Stimulated activated naive CD8-positive, alpha-beta T cell treated with anti-CD3 and anti-CD28 coated beads, Interleukin-15, Interleukin-2, amounts not matched to agents 100 ng/mL and 50 ng/mL, for 24 hours (primary cell): ENCODE measurements at regions not wholly inside any gene's neighbourhood (a gene's known extent, or its start where the extent isn't known, plus 50 kb on each side); places are given as distances from the start of the nearest gene placed in this dataset.
"Not testable (repeated sequence)": the region's sequence is repeated elsewhere in the genome, so short reads cannot be mapped to it uniquely, and the experiment has no call there.

Source experiments
- H3K27ac Mint-ChIP-seq: one replicate; pipeline ENCODE4 v1.8.0; 2021; ENCODE audit warnings: mild to moderate bottlenecking, mixed read lengths
- H3K27me3 Mint-ChIP-seq: one replicate; pipeline ENCODE4 v1.8.0; 2021; ENCODE audit warnings: mixed read lengths
- H3K36me3 Mint-ChIP-seq: one replicate; pipeline ENCODE4 v1.8.0; 2021; ENCODE audit warnings: low read depth, mixed read lengths
- H3K4me1 Mint-ChIP-seq: one replicate; pipeline ENCODE4 v1.8.0; 2021; ENCODE audit warnings: low read depth, mixed read lengths
- H3K4me3 Mint-ChIP-seq: one replicate; pipeline ENCODE4 v1.8.0; 2021; ENCODE audit warnings: mild to moderate bottlenecking, mixed read lengths
- H3K9me3 Mint-ChIP-seq: one replicate; pipeline ENCODE4 v1.8.0; 2021; ENCODE audit warnings: mixed read lengths

DNA sequence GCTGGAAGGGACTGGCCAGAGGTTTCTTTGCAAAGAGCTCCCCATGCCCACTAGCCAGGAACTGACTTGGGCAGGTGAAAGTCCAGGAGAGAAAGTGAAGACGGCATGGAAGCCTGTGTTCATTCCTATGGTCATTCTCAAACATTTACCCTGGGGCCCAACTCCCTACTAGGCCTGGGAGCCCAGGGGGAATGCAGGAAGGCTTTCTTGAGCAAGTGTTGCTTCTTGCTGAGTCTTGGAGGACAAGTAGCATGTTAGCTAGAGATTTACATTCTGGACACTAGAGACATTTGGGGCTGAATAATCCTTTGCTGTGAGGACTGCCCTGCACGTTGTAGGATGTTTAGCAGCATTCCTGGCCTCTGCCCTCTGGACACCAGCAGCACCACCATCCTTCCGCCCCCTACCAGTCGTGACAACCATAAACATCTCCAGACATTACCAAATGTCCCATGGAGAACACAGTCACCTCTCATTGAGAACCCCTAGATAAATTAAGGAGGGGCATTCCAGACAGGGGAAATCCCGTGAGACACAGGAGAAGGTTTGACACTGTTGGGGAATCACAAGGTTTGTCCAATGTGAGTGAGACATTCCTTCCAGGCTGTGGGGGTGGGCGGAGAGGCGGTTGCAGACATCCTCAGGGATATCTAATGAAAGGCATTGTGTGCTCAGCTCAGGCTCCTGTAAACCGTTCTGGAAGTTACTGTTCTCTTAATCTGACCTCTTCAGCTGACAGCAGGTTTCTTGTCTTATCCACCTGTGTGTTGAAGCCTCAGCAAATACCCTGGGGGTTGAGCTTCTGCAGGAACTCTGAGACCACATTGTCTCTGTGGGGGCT lies 236.2 kb downstream of the TLE3 start:
- Mint-ChIP-seq H3K4me1 (peaks cover 30% of the 10 kb centered on the region), H3K27ac (peak overlapping the region; percentile 1), H3K9me3 (no peaks in the 10 kb centered on the region), H3K4me3 (no peak overlapping the region), H3K36me3 (no peaks in the 10 kb centered on the region), H3K27me3 (peaks cover 12% of the 10 kb centered on the region)

DNA sequence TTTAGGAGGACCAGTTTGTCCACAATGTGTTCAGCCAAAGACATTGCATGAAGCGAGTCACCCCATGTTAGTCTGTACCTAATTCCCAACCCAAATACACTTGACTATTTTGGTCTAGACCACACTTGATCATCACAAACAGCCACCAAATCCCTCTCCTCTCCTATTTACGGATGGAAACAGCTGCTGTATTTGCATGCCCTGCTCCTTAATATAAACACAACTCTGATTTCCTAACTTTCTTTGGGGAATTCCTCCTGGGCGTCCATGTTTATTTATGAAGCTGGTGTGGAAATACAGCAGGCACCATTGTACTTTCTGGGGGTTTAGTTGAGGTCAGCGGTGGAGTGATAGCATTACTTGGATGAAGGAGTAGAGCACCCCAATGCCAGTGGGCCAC lies 235.2 kb downstream of the TLE3 start:
- Mint-ChIP-seq H3K27me3 (peaks cover 12% of the 10 kb centered on the region), H3K4me3 (no peak overlapping the region), H3K4me1 (peaks cover 23% of the 10 kb centered on the region), H3K36me3 (no peaks in the 10 kb centered on the region), H3K9me3 (no peaks in the 10 kb centered on the region), H3K27ac (no peak overlapping the region)

DNA sequence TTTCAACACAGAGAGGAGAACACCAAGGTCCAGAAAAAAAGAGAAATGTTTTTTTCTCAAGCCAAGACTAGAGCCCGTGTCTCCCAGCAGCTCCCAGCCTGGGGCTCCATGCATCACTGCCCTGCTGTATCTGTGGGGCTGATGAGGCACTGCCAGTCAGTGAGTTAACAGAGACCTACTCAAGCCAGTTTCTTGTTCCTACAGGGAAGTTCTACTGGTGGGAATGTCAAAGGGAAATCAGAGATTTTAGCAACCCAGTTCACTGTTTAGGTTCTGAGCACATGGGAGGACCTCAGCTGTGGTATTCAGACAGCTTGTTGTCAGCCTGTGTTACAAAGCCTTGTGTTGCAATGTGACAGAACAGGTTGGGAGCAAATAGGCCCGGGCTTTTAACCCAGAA lies 234.3 kb downstream of the TLE3 start:
- Mint-ChIP-seq H3K4me3 (no peak overlapping the region), H3K27ac (no peak overlapping the region), H3K27me3 (peaks cover 12% of the 10 kb centered on the region), H3K9me3 (no peaks in the 10 kb centered on the region), H3K4me1 (peaks cover 15% of the 10 kb centered on the region), H3K36me3 (no peaks in the 10 kb centered on the region)

DNA sequence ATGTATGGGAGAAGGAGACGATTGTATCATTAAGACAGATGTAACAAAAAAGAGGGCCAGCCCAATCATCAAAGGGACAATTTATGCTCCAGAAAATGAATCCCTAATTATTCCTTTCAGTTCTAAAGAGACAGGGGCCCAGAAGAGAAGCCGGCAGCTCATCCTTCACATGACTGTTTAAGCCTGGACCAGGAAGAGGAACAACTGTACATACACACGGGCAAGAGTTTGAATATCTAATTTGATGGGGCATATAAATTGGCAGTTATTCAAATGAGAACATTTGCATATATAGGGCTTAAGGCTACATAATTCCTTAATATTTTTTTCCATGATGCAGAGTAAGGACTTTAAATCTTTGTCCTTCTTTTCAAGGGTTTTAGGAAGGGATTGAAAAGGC lies 232.3 kb downstream of the TLE3 start:
- Mint-ChIP-seq H3K4me1 (peaks cover 11% of the 10 kb centered on the region), H3K36me3 (no peaks in the 10 kb centered on the region), H3K4me3 (no peak overlapping the region), H3K27ac (no peak overlapping the region), H3K27me3 (peaks cover 10% of the 10 kb centered on the region), H3K9me3 (no peaks in the 10 kb centered on the region)

DNA sequence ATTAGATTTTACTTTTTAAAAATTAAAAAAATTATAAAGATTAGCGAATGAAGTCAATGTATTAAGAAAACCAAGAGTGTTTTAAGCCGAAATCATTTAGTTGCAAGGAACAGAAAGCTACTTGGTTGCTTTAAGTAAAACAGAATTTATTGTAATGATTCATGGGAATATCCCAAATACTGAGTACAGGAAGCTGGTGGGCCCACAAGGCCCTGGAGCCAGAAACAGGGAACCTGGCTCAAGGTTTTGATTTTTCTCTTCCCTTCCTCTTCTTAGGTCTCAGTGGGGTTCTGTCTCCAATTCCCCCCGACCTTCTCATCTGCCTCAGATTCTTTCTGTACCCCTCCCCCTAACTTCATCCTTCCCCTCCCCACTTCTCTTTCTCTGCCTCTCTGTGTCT lies 229.0 kb downstream of the TLE3 start:
- no peaks in the 10 kb centered on the region for H3K36me3 Mint-ChIP-seq
- H3K27ac Mint-ChIP-seq = peak overlapping the region; percentile 9
- no peak overlapping the region for H3K4me3 Mint-ChIP-seq
- H3K27me3 Mint-ChIP-seq = peaks cover 4% of the 10 kb centered on the region
- no peaks in the 10 kb centered on the region for H3K4me1 Mint-ChIP-seq
- H3K9me3 Mint-ChIP-seq = peaks cover 3% of the 10 kb centered on the region

DNA sequence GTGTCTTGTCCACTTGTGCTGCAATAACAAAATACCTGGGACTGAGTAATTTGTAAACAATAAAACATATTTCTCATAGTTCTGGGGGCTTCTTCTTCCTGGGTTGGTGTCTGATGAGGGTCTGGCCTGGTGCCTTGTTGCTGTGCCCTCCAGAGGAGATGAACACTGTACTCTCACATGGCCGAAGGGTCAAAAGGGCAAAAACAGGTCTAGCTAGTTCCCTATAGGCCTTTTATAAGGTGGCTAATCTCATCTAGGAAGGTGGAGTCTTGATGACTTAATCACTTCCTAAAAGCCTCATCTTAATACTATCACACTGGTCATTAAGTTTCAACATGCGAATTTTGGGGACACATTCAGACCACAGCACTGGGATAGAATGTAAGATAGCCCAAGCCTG lies 228.4 kb downstream of the TLE3 start:
- H3K27ac Mint-ChIP-seq = peak overlapping the region; percentile 9
- no peaks in the 10 kb centered on the region for H3K36me3 Mint-ChIP-seq
- peaks cover 2% of the 10 kb centered on the region for H3K27me3 Mint-ChIP-seq
- H3K9me3 Mint-ChIP-seq = peaks cover 8% of the 10 kb centered on the region
- H3K4me3 Mint-ChIP-seq = no peak overlapping the region
- H3K4me1 Mint-ChIP-seq = no peaks in the 10 kb centered on the region

DNA sequence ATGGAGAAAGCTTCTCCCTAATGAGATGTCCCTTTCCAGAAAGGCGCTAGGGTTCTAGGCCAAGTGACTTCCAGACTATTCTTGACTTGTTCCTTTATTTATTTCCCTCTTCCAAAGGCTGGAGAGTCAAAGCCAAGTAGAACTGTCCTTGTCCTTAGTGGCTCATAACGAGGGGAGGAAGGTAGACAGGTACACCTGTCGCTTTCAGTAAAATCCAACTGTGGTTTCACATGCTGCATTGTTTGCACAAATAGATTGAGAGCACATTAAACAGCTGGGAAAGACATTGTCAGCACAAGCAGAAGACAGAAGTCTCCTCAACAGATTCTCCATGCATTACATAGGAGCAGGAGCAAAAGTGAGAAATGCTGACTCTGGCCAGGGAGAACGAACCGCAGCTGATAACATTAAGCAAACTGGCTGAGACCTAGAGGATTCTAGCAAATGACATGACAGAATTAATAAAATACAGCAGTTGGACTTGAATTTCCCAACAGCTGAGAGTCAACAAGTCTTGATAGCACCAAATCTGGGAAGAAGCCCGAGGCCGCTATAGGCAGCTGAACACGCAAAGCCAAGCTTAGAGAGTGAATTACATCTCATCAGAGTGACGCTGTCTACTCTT lies 227.7 kb downstream of the TLE3 start:
- Mint-ChIP-seq H3K36me3 (no peaks in the 10 kb centered on the region), H3K9me3 (peaks cover 10% of the 10 kb centered on the region)

DNA sequence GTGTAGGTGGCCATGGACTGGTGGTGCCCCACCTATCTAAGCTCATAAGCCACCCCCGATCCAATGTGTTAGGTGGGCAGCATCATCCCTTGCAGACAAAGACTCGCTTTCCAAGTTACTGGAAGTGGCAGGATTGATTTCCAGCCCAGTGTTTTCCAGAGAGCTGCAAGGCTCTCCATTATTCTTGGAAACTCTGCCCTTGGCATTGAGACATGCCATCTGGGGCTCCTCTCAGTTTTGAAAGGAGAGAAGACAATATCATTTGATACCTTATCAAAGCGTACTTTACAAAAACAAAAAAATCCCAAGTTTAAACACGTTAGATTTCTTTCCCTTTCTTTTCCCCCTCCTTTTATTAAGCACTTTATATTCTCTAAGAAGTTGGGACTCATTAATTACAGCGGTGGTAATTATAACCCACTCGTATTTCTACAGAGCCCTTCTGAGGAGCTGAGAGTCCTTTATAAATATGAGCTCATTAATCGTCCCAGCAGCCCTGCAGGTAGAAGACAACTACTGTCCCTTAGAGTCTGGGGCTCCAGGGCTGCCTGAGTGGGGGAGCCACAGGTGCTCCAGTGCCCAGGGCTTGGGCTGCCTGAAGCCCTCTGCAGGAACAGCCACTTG lies 226.1 kb downstream of the TLE3 start:
- Mint-ChIP-seq H3K36me3 (no peaks in the 10 kb centered on the region), H3K27ac (no peak overlapping the region), H3K9me3 (peaks cover 10% of the 10 kb centered on the region), H3K4me1 (no peaks in the 10 kb centered on the region), H3K4me3 (no peak overlapping the region), H3K27me3 (no peaks in the 10 kb centered on the region)

More for the DNA sequence above, 227.7 kb downstream of the TLE3 start:
- no peaks in the 10 kb centered on the region for H3K27me3 Mint-ChIP-seq
- H3K4me3 Mint-ChIP-seq = no peak overlapping the region
- no peak overlapping the region for H3K27ac Mint-ChIP-seq
- H3K4me1 Mint-ChIP-seq = no peaks in the 10 kb centered on the region

DNA sequence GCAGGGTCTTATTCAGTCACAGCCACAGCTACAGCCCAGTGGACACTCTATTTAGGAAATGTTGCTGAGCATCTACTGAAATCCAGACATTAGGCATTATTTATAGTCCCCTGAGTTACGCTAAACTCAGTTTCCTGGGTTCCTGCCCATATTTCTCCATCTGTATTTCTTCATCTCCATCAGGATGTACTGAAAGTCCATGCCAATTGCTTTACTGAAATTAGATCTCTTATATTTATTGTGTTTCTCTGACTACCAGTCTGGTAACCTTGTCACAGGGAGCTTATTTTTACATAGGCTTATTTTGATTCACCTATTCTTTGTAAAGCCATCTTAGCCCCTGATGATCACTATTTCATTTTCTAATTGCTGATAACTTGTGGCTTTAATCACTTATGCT lies 223.9 kb downstream of the TLE3 start:
- Mint-ChIP-seq H3K4me3 (no peak overlapping the region), H3K27me3 (no peaks in the 10 kb centered on the region), H3K27ac (no peak overlapping the region), H3K4me1 (no peaks in the 10 kb centered on the region), H3K36me3 (no peaks in the 10 kb centered on the region), H3K9me3 (peaks cover 10% of the 10 kb centered on the region)

DNA sequence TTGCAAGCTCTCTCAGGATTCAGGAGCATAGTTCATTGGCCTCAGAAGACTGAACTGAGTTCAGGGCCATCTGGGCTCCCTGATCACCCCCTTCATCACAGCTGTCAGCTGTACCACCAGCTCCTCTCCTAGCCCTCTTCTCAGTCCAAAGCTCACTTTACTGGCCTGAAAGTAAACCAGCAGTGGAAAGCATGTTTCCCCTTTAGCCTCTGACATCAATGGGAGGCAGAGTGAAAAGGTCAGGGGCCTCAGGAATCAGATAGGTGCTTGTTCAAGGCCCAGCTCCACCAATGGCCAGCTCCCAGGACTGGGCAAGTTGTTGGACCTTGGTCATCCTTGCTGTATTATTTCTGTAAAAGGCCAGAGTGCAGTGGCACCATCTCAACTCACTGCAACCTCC lies 223.4 kb downstream of the TLE3 start:
- Mint-ChIP-seq H3K27me3 (no peaks in the 10 kb centered on the region), H3K27ac (no peak overlapping the region), H3K36me3 (no peaks in the 10 kb centered on the region)

DNA sequence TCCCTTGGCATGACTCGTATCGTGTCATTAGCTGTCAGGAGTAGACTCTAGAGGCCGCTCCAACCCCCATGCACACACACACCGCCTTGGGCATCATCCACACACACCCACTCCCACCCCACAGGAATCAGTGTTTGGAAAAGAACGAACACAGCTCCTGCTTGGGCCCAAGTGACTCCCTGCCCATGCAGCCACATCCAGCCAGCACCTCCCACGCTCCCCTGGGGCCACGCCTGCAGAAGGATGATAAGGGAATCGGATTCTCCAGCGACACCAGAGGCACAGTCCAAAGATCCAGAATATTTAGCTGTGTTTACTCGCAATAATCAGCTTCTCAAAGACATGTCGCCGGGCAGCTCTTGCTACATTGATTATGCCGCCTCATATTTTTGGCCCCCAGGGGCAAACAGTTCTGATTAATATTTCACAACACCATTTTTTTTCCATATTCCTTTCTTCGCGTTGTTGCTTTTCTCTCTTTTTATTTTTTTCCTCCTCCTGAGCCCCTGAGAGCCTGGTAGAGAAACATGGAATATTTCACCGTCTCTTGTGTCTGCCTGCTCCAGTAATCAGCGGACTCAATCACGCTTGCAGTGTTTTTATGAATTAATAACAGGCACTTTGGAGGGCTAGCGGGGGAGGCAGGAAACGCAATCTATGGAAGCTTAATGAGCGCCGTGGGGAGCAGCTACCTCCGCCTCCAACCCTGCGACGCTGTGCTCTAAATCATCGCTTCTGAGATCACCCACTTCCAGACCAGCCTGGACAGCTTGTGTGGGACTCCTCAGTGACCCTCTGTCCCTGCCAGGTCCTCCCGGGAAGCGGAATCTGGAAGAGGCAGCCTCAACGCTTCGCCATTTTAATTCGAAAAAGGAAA lies 221.4 kb downstream of the TLE3 start:
- Mint-ChIP-seq H3K4me3 (no peak overlapping the region), H3K27ac (no peak overlapping the region), H3K4me1 (no peaks in the 10 kb centered on the region), H3K9me3 (peaks cover 10% of the 10 kb centered on the region), H3K27me3 (no peaks in the 10 kb centered on the region), H3K36me3 (no peaks in the 10 kb centered on the region)

More for the DNA sequence above, 223.4 kb downstream of the TLE3 start:
- no peak overlapping the region for H3K4me3 Mint-ChIP-seq
- peaks cover 10% of the 10 kb centered on the region for H3K9me3 Mint-ChIP-seq
- H3K4me1 Mint-ChIP-seq = no peaks in the 10 kb centered on the region

DNA sequence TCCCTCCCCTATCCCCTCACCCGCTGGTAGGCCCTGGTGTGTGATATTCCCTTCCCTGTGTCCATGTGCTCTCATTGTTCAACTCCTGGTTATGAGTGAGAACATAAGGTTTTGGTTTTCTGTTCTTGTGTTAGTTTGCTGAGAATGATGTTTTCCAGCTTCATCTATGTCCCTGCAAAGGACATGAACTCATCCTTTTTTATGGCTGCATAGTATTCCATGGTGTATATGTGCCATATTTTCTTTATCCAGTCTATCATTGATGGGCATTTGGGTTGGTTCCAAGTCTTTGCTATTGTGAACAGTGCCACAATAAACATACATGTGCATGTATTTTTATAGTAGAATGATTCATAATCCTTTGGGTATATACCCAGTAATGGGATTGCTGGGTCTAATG lies 217.8 kb downstream of the TLE3 start:
- H3K4me3 Mint-ChIP-seq, H3K27me3 Mint-ChIP-seq, H3K27ac Mint-ChIP-seq, H3K9me3 Mint-ChIP-seq, H3K4me1 Mint-ChIP-seq, H3K36me3 Mint-ChIP-seq: not testable (repeated sequence)

DNA sequence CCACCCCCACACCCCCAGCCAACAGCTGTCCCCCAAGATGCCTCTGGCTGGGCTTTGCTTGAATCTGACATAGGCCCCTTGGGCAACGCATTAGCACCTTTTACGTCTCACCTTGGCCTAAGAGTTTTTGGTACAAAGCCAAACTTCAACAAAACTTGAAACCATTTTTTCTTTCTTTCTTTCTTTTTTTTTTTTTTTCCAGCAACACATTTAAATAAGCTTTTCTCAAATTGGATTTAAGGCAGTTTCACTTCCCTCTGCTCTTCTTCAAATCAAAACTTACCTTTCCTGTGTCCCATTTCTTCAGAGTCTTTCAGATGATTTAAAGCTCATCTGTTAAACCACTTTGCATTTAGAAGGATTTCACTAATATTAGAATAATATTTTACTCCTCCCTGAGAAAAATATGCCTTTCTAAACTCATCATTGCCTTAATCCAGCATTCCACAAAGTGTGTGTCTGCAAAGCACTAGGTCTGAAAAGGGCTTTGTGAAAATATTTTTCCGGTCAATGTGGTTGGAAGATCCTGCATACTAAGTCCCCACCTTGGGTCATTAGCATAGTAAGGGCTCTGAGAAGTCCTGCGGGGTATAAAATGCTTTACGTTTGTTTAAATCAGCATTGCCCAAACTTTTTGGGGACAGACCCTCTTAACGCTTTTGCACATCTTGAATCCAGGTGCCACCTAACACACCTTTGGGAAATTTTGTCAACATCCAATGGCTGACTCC lies 217.0 kb downstream of the TLE3 start:
- Mint-ChIP-seq H3K4me1 (peaks cover 7% of the 10 kb centered on the region), H3K27ac (peak overlapping the region; percentile 22), H3K27me3 (peaks cover 8% of the 10 kb centered on the region), H3K9me3 (no peaks in the 10 kb centered on the region), H3K36me3 (no peaks in the 10 kb centered on the region), H3K4me3 (no peak overlapping the region)

DNA sequence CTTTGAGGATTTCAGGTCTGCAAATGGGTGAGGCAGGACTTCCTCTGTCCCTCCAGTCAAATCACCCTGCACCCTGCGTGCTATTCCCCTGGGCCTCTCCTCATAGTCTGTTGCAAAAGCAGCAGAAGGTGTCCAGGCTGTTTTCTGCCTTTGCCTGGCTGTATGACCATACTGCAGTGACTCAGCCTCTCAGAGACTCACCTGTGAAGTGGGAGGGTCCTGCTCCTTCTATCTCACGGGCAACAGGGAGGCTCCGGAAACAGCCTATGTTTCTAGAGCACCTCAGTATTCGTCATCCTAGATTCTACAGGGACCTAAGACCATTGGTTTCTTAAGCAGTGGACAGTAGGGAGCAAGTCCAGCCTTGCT lies 216.4 kb downstream of the TLE3 start:
- Mint-ChIP-seq H3K36me3 (no peaks in the 10 kb centered on the region), H3K27me3 (peaks cover 12% of the 10 kb centered on the region), H3K4me3 (no peak overlapping the region), H3K4me1 (peaks cover 7% of the 10 kb centered on the region), H3K27ac (no peak overlapping the region), H3K9me3 (no peaks in the 10 kb centered on the region)
